Adrenal gland (tissue), 9 donors: ENCODE measurements at regions not wholly inside any gene's neighbourhood (a gene's known extent, or its start where the extent isn't known, plus 50 kb on each side); places are given as distances from the start of the nearest gene placed in this dataset.
"Not testable (repeated sequence)": the region's sequence is repeated elsewhere in the genome, so short reads cannot be mapped to it uniquely, and the experiment has no call there.

Source experiments
- DNase-seq, 7 donors: peaks; one replicate each; pipeline ENCODE4 v3.0.0-alpha.2; 2019 to 2020
- H3K27ac ChIP-seq, 5 donors: fragments of 200-600 bp; sonication (generic) in 4 of 5; 1 replicate in 3 of 5; 2 replicates in 2 of 5; pipeline versions ENCODE4 v1.5.1 to v1.8.0; 2016 to 2020; ENCODE audit warnings: mild to moderate bottlenecking in 1 of 5
- H3K27me3 ChIP-seq: fragments of 200-600 bp; 2 replicates; pipeline ENCODE4 v1.8.0; 2021
- H3K36me3 ChIP-seq, 2 donors: fragments of 200-600 bp; replicated peaks in 1 of 2; 1 replicate in 1 of 2; 2 replicates in 1 of 2; pipeline versions ENCODE4 v1.5.1 to v1.8.0; 2018 to 2022
- H3K4me1 ChIP-seq, 2 donors: fragments of 200-600 bp; replicated peaks in 1 of 2; 1 replicate in 1 of 2; 2 replicates in 1 of 2; pipeline versions ENCODE4 v1.5.1 to v1.8.0; 2018 to 2021
- H3K4me3 ChIP-seq, 4 donors: fragments of 200-600 bp; sonication (generic) in 3 of 4; one replicate each; pipeline ENCODE4 v1.5.1; 2016 to 2018
- H3K9me3 ChIP-seq, 3 donors: fragments of 200-600 bp; sonication (generic) in 1 of 3; replicated peaks in 1 of 3; 1 replicate in 2 of 3; 2 replicates in 1 of 3; pipeline versions ENCODE4 v1.5.1 to v1.8.0; 2016 to 2021
- CTCF ChIP-seq, 6 experiments: fragments of 450-650 bp in 4 of 6; fragments of 200-600 bp in 2 of 6; sonication (generic) in 1 of 6; IDR thresholded peaks; 1 replicate in 5 of 6; 2 replicates in 1 of 6; pipeline versions ENCODE4 v1.5.1 to v1.8.0; 2016 to 2021; ENCODE audit warnings: antibody characterized with exemption in 6 of 6, mild to moderate bottlenecking in 2 of 6, moderate library complexity in 1 of 6
- WGBS, 4 donors: extraction: QIAGEN DNeasy Blood & Tissue Kit in 2 of 4; methylation state at CpG; one replicate each; pipeline versions ENCODE4 v1.1.5 to v1.1.7; 2013 to 2017; 5-methylcytosine and 5-hydroxymethylcytosine counted together
- intact Hi-C, 2 donors: fragments of 100-400 bp; cut with DNase I; formaldehyde crosslinking; loops; one replicate each; pipeline versions ENCODE4 v1.14.1 to v1.15.0; 2022 to 2023
- donor health status: healthy with polysubstance abuse.
- donor health status: Bipolar disorder and iron deficiency.
- donor health status: DM: yes; HTN: yes; CAD: no.
- donor health status: DM: no; HTN: no; CAD: no.
- donor health status: DM: no; HTN: no; CAD: no.

- H3K27me3 ChIP-seq, H3K4me1 ChIP-seq, DNase-seq, H3K27ac ChIP-seq, H3K36me3 ChIP-seq, H3K4me3 ChIP-seq, H3K9me3 ChIP-seq, intact Hi-C loops: not testable (repeated sequence)
- 9 to 13% methylated on average over 4 of the region's 4 CpGs; no CpG with 5 or more reads in 2 of the 4 donors for WGBS, 4 donors
- TF ChIP-seq CTCF (IDR thresholded peaks at IDR 0.05), result peak in 2 of 6 experiments; percentile 37 to 43
Observed at GRCh38 chrY:11461406-11461805, 1239.6 kb upstream of the USP9Y start.

- DNase-seq, result peak in 1 of 7 donors; percentile 0
- H3K4me1 ChIP-seq, intact Hi-C loops, H3K36me3 ChIP-seq, H3K4me3 ChIP-seq, H3K27me3 ChIP-seq, H3K9me3 ChIP-seq, H3K27ac ChIP-seq: not testable (repeated sequence)
- 7 to 11% methylated on average over 5 of the region's 5 CpGs; no CpG with 5 or more reads in 2 of the 4 donors for WGBS, 4 donors
- TF ChIP-seq CTCF (IDR thresholded peaks at IDR 0.05), result peak in 1 of 6 experiments; percentile 17
Observed at GRCh38 chrY:11466778-11467177, 1234.3 kb upstream of the USP9Y start.
